SH-SY5Y (cell line): ENCODE measurements at regions not wholly inside any gene's neighbourhood (a gene's known extent, or its start where the extent isn't known, plus 50 kb on each side); places are given as distances from the start of the nearest gene placed in this dataset.

Source experiments
- GATA2 ChIP-seq: IDR thresholded peaks from 2 replicates; pipeline ENCODE4 v1.6.1; 2011; ENCODE audit warnings: mild to moderate bottlenecking, low read depth, low read length
- GATA3 ChIP-seq: IDR thresholded peaks from 2 replicates; pipeline ENCODE4 v1.6.1; 2011; ENCODE audit warnings: low read depth, mild to moderate bottlenecking, low read length, moderate library complexity

- TF ChIP-seq GATA2, result no peak
- TF ChIP-seq GATA3, result no peak
Measured at GRCh38 chr6:126685182-126685581, 345.3 kb downstream of the CENPW start.
